ENCODE measurements at regions not wholly inside any gene's neighbourhood (a gene's known extent, or its start where the extent isn't known, plus 50 kb on each side); places are given as distances from the start of the nearest gene placed in this dataset.

DNA sequence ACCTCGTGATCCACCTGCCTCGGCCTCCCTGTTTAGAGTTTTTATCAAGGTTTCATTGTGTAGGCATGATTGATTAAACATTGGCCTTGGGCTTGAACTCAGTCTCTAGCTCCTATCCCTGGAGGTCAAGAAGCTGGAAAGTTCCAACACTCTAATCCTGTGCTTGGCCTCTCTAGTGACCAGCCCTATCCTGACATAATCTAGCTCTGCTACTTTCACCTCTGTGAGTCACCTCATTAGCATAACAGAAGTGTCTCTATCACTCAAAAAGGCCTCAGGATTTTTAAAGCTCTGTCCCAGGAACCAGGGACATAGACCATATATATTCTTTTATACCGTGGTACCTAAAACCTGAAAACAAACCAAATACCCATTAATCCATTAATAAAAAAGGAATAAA, 377.5 kb downstream of the CENPC start:
- TF ChIP-seq, protein P1, sequence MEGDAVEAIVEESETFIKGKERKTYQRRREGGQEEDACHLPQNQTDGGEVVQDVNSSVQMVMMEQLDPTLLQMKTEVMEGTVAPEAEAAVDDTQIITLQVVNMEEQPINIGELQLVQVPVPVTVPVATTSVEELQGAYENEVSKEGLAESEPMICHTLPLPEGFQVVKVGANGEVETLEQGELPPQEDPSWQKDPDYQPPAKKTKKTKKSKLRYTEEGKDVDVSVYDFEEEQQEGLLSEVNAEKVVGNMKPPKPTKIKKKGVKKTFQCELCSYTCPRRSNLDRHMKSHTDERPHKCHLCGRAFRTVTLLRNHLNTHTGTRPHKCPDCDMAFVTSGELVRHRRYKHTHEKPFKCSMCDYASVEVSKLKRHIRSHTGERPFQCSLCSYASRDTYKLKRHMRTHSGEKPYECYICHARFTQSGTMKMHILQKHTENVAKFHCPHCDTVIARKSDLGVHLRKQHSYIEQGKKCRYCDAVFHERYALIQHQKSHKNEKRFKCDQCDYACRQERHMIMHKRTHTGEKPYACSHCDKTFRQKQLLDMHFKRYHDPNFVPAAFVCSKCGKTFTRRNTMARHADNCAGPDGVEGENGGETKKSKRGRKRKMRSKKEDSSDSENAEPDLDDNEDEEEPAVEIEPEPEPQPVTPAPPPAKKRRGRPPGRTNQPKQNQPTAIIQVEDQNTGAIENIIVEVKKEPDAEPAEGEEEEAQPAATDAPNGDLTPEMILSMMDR (IDR thresholded peaks at IDR 0.05; ENCODE audit: insufficient read depth, low read length, poor library complexity, severe bottlenecking) = no peak
- no peak for TF ChIP-seq EZH2phosphoT487 (conservative IDR thresholded peaks at IDR 0.05; ENCODE audit: low read length)

Data from SU-DHL-6 (cell line).